ENCODE measurements at regions not wholly inside any gene's neighbourhood (a gene's known extent, or its start where the extent isn't known, plus 50 kb on each side); places are given as distances from the start of the nearest gene placed in this dataset.

DNA sequence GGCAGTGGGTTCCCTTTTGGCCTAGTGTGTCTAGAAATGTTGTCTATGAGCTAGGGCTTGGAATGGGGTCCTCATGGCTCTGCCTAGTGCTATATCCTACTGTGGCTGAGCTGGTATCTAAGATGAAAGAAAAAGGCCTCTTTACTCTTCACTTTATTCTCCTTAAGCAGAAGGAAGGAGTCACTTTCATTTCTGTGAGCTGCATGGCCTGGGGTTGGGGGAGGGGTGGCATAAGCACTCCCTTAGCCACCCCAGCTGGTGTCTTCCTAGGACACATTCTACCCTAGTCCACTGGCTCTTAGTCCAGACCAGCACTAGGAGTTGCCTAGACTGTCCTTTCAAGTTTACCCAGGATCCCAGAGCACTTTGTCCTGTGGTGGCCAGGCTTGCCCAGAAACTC, 1148.9 kb upstream of the CNTN5 start:
- H3K27ac ChIP-seq = no peak overlapping the region
- TF ChIP-seq CTCF (conservative IDR thresholded peaks at IDR 0.05) = no peak

DNA sequence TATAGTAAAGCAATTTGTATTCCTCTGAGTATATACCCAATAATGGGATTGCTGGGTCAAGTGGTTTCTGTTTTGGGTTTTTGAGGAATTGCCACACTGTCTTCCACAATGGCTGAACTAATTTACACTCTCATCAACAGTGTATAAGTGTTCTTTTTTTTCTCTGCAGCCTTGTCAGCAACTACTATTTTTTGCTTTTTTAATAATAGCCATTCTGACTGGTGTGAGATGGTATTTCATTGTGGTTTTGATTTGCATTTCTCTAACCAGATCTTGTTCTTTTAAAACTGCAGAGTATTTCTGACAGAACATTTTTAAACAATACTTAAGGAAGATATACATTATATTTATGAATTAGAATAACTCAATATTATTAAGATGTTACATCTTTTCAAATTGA, 1140.5 kb upstream of the CNTN5 start:
- no peak for TF ChIP-seq CTCF (conservative IDR thresholded peaks at IDR 0.05)
- H3K27ac ChIP-seq = no peak overlapping the region

DNA sequence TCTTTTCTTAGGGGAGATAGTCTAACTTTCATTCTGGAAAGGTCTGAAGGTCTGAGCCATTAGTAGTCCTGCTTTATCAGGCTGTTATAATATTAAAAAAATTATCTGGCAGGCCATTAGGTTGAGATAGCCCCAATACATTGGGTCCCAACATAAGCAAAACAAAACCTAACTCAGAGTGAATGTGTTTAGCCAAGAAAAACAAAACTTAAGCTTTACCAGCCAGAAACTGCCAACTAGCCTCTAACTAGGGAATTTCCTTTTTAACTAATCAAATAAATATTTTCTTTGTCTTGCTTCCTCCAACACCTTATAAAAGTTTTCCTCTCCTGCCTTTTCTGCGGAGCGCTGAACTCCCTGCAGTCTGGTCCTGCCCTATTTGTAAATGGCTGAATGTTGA, 1137.7 kb upstream of the CNTN5 start:
- no peak for TF ChIP-seq CTCF (conservative IDR thresholded peaks at IDR 0.05)
- peak overlapping the region; percentile 11; the same call in 1 of the 2 replicates for H3K27ac ChIP-seq

DNA sequence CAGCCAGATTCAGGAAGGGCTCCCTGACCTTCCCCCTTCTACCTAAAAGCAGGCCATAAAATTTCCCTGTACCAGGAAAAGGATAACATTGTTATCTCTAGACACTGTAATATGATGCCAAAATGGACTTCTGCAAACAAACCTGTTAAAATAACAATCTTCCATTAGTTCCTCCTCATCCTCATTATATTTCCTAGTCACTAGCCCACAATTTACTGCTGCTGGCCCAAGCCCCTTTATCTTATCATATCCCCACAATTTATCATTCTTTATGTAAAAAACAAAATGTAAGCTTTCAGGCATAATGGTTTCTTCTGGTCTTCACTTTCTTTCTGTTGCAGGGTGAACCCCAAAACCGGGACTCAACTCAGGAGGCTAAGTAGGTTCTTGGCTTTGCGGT, 1132.1 kb upstream of the CNTN5 start:
- TF ChIP-seq CTCF (conservative IDR thresholded peaks at IDR 0.05) = no peak
- peak overlapping the region; percentile 59 for H3K27ac ChIP-seq

DNA sequence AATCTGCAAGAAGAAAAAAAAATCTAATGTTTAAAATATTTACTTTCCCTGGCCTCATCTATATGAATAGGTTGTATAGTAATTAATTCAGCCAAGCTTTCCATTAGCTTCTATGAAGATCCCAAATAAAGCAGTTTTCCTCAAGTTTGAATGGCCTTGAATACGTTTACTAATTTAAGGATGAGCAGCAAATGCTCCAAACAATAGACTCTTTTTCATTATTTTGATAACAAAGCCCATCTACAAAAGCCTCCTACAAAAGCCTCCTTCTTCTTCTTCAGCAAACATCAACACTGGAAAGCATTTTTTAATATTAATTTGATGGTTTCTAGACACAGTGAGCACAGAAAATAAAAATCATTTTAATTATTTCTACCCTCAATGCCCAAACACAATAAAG, 1130.3 kb upstream of the CNTN5 start:
- no peak for TF ChIP-seq CTCF (conservative IDR thresholded peaks at IDR 0.05)
- no peak overlapping the region for H3K27ac ChIP-seq

GRCh38 chr11:97893612-97894011, 1127.1 kb upstream of the CNTN5 start:
- H3K27ac ChIP-seq = no peak overlapping the region
- TF ChIP-seq CTCF (conservative IDR thresholded peaks at IDR 0.05) = no peak

DNA sequence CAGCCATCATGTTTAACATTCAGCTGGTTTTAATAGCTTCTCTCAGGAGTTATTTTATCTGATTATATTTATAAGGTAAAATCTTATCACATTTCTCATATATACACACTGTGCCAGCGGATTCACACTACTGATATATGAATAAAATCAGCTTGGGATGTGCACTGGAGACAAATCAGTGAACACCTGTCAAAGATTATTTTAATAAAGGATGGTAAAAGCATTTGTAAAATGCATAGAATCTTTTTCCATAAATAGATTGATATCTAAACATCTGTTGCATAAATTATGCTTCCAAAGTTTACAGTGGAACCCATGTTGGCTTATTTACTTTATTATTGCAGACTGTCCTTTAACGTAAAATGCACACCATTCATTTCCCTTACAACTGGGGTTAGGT, 1125.8 kb upstream of the CNTN5 start:
- no peak for TF ChIP-seq CTCF (conservative IDR thresholded peaks at IDR 0.05)
- peak overlapping the region; percentile 6; the same call in 1 of the 2 replicates for H3K27ac ChIP-seq

DNA sequence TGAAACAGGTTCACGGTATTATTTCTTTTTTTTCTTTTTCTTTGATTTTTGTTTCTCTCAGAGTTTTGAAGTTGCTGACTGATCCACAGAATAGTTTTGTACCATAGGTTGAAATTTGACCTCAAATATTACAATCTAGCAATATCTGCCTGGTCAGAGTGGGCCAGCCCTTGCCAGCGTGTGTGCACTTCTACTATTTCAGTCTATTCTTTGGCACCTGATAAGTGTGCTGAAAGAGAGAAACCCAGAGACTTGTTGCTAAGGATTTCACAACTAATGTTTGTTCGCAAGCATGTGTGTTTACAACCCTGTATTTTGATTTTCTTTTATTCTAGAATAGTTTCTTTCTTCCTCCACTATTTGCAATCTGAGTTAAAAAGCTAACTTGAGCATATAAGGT, 1125.2 kb upstream of the CNTN5 start:
- no peak for TF ChIP-seq CTCF (conservative IDR thresholded peaks at IDR 0.05)
- H3K27ac ChIP-seq = no peak overlapping the region
